Endodermal cell (in vitro differentiated cells): ENCODE measurements at regions not wholly inside any gene's neighbourhood (a gene's known extent, or its start where the extent isn't known, plus 50 kb on each side); places are given as distances from the start of the nearest gene placed in this dataset.

ENCODE experiments used
- DNase-seq: peaks from one replicate; pipeline ENCODE4 v3.0.0-alpha.2; 2017
- H3K27ac ChIP-seq: 2 replicates; pipeline ENCODE4 v1.5.1; 2013; ENCODE audit warnings: mild to moderate bottlenecking, low read depth, low read length, moderate library complexity
- H3K27me3 ChIP-seq: 2 replicates; pipeline ENCODE4 v1.6.1; 2013; ENCODE audit warnings: mild to moderate bottlenecking, low read length, moderate library complexity; ENCODE audit not compliant: insufficient read depth, control insufficient read depth, poor library complexity, severe bottlenecking
- H3K36me3 ChIP-seq: 2 replicates; pipeline ENCODE4 v1.7.0; 2013; ENCODE audit warnings: mild to moderate bottlenecking, low read length, moderate library complexity; ENCODE audit not compliant: control insufficient read depth, insufficient read depth
- H3K4me1 ChIP-seq: one replicate; pipeline ENCODE4 v1.7.0; 2013; ENCODE audit warnings: low read length; ENCODE audit not compliant: control insufficient read depth, insufficient read depth
- H3K4me3 ChIP-seq: 2 replicates; pipeline ENCODE4 v1.5.1; 2013; ENCODE audit warnings: mild to moderate bottlenecking, low read length, moderate library complexity
- H3K9ac ChIP-seq: 2 replicates; pipeline ENCODE4 v1.6.1; 2013; ENCODE audit warnings: mild to moderate bottlenecking, low read length, moderate library complexity; ENCODE audit not compliant: poor library complexity, severe bottlenecking; ENCODE audit errors: extremely low read depth
- H3K9me3 ChIP-seq: 2 replicates; pipeline ENCODE4 v1.6.1; 2013; ENCODE audit warnings: mild to moderate bottlenecking, low read length, moderate library complexity; ENCODE audit not compliant: control insufficient read depth
- H3K27ac Mint-ChIP-seq: 2 replicates; pipeline ENCODE4 v1.8.0; 2020; ENCODE audit warnings: mixed read lengths
- H3K27me3 Mint-ChIP-seq: 2 replicates; pipeline ENCODE4 v1.8.0; 2021; ENCODE audit warnings: mild to moderate bottlenecking, mixed read lengths; ENCODE audit not compliant: insufficient read depth
- H3K36me3 Mint-ChIP-seq: 2 replicates; pipeline ENCODE4 v1.8.0; 2020; ENCODE audit warnings: low read depth, mixed read lengths
- H3K4me1 Mint-ChIP-seq: 2 replicates; pipeline ENCODE4 v1.8.0; 2020; ENCODE audit warnings: mixed read lengths
- H3K4me3 Mint-ChIP-seq: 2 replicates; pipeline ENCODE4 v1.8.0; 2020; ENCODE audit warnings: mild to moderate bottlenecking, moderate library complexity, mixed read lengths
- H3K9me3 Mint-ChIP-seq: 2 replicates; pipeline ENCODE4 v1.8.0; 2020; ENCODE audit warnings: mild to moderate bottlenecking, mixed read lengths
- WGBS, 2 experiments: methylation state at CpG; one replicate each; pipeline versions ENCODE4 v1.1.5 to v1.1.7; 2013; ENCODE audit warnings: missing lambda C conversion rate in 2 of 2, mixed read lengths in 1 of 2; ENCODE audit not compliant: insufficient coverage in 1 of 2, insufficient read length in 1 of 2; 5-methylcytosine and 5-hydroxymethylcytosine counted together
- TF ChIP-seq, protein P1 (sequence below): fragments of 200-600 bp; sonication (generic); conservative IDR thresholded peaks from 2 replicates; pipeline ENCODE4 v1.5.0; 2021; ENCODE audit warnings: antibody characterized with exemption, mild to moderate bottlenecking

DNA sequence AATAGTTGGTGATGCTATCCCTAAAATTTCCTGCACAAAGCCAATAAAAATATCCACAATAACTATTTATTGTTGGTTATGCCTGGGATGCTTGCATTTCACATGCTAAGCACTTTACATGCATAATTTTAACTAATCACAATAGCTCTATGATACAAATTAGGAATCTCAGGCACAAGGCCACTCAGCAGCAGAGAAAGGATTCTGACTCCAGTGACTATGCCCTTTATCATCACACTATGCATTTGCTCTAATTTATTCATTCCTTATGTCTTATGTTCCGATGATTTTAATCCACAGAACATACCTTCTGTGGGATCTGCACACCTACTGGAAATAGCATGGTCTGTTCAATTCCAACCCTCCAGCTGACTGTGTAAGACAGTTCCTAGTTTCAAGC is 476.1 kb downstream of the TMEM232 start:
- WGBS, 2 experiments = 83 to 97% methylated on average over 1 of the region's 1 CpG
- Histone ChIP-seq H3K36me3 (no peaks in the 10 kb centered on the region), H3K27ac (peak overlapping the region; percentile 57), H3K9ac (no peak overlapping the region), H3K4me1 (peaks cover 3% of the 10 kb centered on the region), H3K9me3 (no peaks in the 10 kb centered on the region), H3K4me3 (no peak overlapping the region), H3K27me3 (no peaks in the 10 kb centered on the region)
- TF ChIP-seq, protein P1, sequence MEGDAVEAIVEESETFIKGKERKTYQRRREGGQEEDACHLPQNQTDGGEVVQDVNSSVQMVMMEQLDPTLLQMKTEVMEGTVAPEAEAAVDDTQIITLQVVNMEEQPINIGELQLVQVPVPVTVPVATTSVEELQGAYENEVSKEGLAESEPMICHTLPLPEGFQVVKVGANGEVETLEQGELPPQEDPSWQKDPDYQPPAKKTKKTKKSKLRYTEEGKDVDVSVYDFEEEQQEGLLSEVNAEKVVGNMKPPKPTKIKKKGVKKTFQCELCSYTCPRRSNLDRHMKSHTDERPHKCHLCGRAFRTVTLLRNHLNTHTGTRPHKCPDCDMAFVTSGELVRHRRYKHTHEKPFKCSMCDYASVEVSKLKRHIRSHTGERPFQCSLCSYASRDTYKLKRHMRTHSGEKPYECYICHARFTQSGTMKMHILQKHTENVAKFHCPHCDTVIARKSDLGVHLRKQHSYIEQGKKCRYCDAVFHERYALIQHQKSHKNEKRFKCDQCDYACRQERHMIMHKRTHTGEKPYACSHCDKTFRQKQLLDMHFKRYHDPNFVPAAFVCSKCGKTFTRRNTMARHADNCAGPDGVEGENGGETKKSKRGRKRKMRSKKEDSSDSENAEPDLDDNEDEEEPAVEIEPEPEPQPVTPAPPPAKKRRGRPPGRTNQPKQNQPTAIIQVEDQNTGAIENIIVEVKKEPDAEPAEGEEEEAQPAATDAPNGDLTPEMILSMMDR = no peak
- Mint-ChIP-seq H3K27ac (no peak overlapping the region), H3K27me3 (no peaks in the 10 kb centered on the region), H3K4me1 (no peaks in the 10 kb centered on the region), H3K36me3 (no peaks in the 10 kb centered on the region), H3K4me3 (no peak overlapping the region), H3K9me3 (no peaks in the 10 kb centered on the region)
- no peak for DNase-seq

DNA sequence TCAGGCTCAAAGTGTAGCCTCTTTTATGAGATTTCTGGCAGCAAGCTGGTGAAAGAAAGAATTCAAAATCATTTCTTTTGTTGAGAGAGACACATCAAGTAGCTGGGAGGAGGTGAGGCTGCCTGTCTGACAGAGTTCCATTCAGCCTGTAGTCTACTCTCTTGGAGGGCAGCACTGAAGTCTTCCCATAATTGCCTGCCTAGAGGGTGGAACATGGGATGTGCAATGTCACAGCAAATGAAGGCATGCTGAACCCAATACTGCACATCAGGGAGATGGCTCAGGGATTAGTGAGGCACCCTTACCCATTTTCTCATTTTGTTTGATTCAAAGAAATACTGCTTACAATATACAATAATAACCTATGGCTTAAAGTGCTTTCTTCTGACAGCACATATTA is 475.7 kb downstream of the TMEM232 start:
- H3K9ac ChIP-seq = no peak overlapping the region

GRCh38 chr5:110251366-110251765 is 475.1 kb downstream of the TMEM232 start:
- no peaks in the 10 kb centered on the region for H3K9me3 ChIP-seq
- no peaks in the 10 kb centered on the region for H3K27me3 ChIP-seq
- H3K4me3 ChIP-seq = no peak overlapping the region
- 93 to 100% methylated on average over 2 of the region's 2 CpGs for WGBS, 2 experiments
- no peak for DNase-seq
- H3K9ac ChIP-seq = no peak overlapping the region
- TF ChIP-seq, protein P1 = no peak
- Mint-ChIP-seq H3K27me3 (no peaks in the 10 kb centered on the region), H3K9me3 (no peaks in the 10 kb centered on the region), H3K4me3 (no peak overlapping the region), H3K4me1 (no peaks in the 10 kb centered on the region), H3K27ac (no peak overlapping the region), H3K36me3 (no peaks in the 10 kb centered on the region)
- H3K4me1 ChIP-seq = peaks cover 3% of the 10 kb centered on the region
- no peak overlapping the region for H3K27ac ChIP-seq
- H3K36me3 ChIP-seq = no peaks in the 10 kb centered on the region

More for the DNA sequence above, 475.7 kb downstream of the TMEM232 start:
- no peaks in the 10 kb centered on the region for H3K36me3 ChIP-seq
- Mint-ChIP-seq H3K36me3 (no peaks in the 10 kb centered on the region), H3K9me3 (no peaks in the 10 kb centered on the region), H3K27me3 (no peaks in the 10 kb centered on the region), H3K4me3 (no peak overlapping the region), H3K27ac (no peak overlapping the region), H3K4me1 (no peaks in the 10 kb centered on the region)
- peak overlapping the region; percentile 57 for H3K27ac ChIP-seq
- no peak for DNase-seq
- H3K4me1 ChIP-seq = peaks cover 3% of the 10 kb centered on the region
- no peaks in the 10 kb centered on the region for H3K9me3 ChIP-seq
- TF ChIP-seq, protein P1 = no peak
- no peaks in the 10 kb centered on the region for H3K27me3 ChIP-seq
- H3K4me3 ChIP-seq = no peak overlapping the region
